ENCODE measurements at regions not wholly inside any gene's neighbourhood (a gene's known extent, or its start where the extent isn't known, plus 50 kb on each side); places are given as distances from the start of the nearest gene placed in this dataset.

- intact Hi-C loops (cut with DNase I) = no loop called here
Observed at GRCh38 chr3:95899494-95899893, 914.9 kb upstream of the EPHA6 start.

DNA sequence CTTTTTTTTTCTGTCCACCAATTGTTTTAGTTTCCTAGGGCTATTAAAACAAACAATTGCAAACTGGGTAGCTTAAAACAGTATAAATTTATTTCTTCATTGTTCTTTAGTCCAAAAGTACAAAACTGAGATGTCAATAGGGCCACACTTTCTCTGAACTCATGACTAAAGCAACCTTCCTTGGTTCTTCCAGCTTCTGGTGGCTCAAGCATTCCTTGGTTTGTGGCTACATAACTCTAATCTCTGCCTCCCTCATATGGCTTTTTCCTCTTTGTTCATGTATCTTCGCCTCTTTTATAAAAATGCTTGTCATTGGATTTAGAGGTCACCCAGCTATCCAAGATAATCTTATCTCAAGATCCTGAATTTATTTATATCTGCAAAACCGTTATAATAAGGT is 914.5 kb upstream of the EPHA6 start:
- Histone ChIP-seq H3K27me3 (no peaks in the 10 kb centered on the region), H3K36me3 (no peaks in the 10 kb centered on the region), H3K4me3 (no peak overlapping the region), H3K9me3 (no peaks in the 10 kb centered on the region), H3K27ac (no peak overlapping the region), H3K4me1 (no peaks in the 10 kb centered on the region)
- TF ChIP-seq, protein P1, sequence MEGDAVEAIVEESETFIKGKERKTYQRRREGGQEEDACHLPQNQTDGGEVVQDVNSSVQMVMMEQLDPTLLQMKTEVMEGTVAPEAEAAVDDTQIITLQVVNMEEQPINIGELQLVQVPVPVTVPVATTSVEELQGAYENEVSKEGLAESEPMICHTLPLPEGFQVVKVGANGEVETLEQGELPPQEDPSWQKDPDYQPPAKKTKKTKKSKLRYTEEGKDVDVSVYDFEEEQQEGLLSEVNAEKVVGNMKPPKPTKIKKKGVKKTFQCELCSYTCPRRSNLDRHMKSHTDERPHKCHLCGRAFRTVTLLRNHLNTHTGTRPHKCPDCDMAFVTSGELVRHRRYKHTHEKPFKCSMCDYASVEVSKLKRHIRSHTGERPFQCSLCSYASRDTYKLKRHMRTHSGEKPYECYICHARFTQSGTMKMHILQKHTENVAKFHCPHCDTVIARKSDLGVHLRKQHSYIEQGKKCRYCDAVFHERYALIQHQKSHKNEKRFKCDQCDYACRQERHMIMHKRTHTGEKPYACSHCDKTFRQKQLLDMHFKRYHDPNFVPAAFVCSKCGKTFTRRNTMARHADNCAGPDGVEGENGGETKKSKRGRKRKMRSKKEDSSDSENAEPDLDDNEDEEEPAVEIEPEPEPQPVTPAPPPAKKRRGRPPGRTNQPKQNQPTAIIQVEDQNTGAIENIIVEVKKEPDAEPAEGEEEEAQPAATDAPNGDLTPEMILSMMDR (IDR thresholded peaks at IDR 0.05) = no peak
- TF ChIP-seq POLR2A (IDR thresholded peaks at IDR 0.05) = no peak
- DNase-seq = no peak
- intact Hi-C loops (cut with DNase I) = no loop called here
- 53 to 54% methylated on average over 2 of the region's 2 CpGs for WGBS, 2 donors

More at GRCh38 chr3:95899494-95899893, 914.9 kb upstream of the EPHA6 start:
- TF ChIP-seq POLR2A (IDR thresholded peaks at IDR 0.05) = no peak
- TF ChIP-seq, protein P1 (IDR thresholded peaks at IDR 0.05) = no peak
- H3K4me3 ChIP-seq = no peak overlapping the region
- DNase-seq = no peak
- H3K27me3 ChIP-seq = no peaks in the 10 kb centered on the region
- H3K9me3 ChIP-seq = no peaks in the 10 kb centered on the region
- H3K4me1 ChIP-seq = no peaks in the 10 kb centered on the region
- H3K27ac ChIP-seq = no peak overlapping the region
- no peaks in the 10 kb centered on the region for H3K36me3 ChIP-seq
- WGBS, 2 donors = 42 to 53% methylated on average over 2 of the region's 2 CpGs

DNA sequence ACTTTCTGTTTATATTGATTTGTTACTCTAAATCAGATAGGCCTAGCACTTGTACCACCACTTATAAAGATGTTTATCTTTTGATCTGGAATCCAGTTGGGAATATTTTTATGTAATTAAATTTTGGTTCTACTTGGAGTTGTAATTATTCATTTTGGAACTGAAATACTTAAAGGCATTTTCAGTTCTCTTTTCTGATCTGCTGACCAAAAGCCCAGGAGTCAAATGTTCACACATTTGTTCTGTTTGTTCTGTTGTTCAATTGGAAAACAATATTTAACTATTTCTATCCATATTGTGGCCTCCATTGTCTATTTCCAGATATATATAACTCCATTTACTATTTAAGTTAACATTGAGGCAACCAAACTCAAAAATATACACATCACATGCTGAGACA is 912.4 kb upstream of the EPHA6 start:
- Histone ChIP-seq H3K27me3 (no peaks in the 10 kb centered on the region), H3K4me1 (no peaks in the 10 kb centered on the region), H3K27ac (no peak overlapping the region), H3K4me3 (no peak overlapping the region), H3K36me3 (no peaks in the 10 kb centered on the region), H3K9me3 (no peaks in the 10 kb centered on the region)
- DNase-seq = no peak
- TF ChIP-seq, protein P1 (IDR thresholded peaks at IDR 0.05) = no peak
- intact Hi-C loops (cut with DNase I) = no loop called here

GRCh38 chr3:95905182-95905581 is 909.2 kb upstream of the EPHA6 start:
- H3K9me3 ChIP-seq = no peaks in the 10 kb centered on the region
- no peaks in the 10 kb centered on the region for H3K4me1 ChIP-seq
- H3K36me3 ChIP-seq = no peaks in the 10 kb centered on the region
- WGBS, 2 donors = 42 to 53% methylated on average over 1 of the region's 1 CpG
- H3K4me3 ChIP-seq = no peak overlapping the region
- TF ChIP-seq POLR2A (IDR thresholded peaks at IDR 0.05) = no peak
- TF ChIP-seq, protein P1 (IDR thresholded peaks at IDR 0.05) = no peak
- no peak for DNase-seq
- H3K27ac ChIP-seq = no peak overlapping the region
- intact Hi-C loops (cut with DNase I) = no loop called here
- no peaks in the 10 kb centered on the region for H3K27me3 ChIP-seq

GRCh38 chr3:95911767-95912166 is 902.6 kb upstream of the EPHA6 start:
- intact Hi-C loops (cut with DNase I) = no loop called here
- Histone ChIP-seq H3K27ac (no peak overlapping the region), H3K27me3 (no peaks in the 10 kb centered on the region), H3K9me3 (peaks cover 0 to 16% (median 3%) of the 10 kb centered on the region in 3 donors), H3K36me3 (no peaks in the 10 kb centered on the region), H3K4me1 (no peaks in the 10 kb centered on the region), H3K4me3 (no peak overlapping the region)
- no CpG with 5 or more reads among the region's 1 CpG for WGBS, 2 donors
- TF ChIP-seq, protein P1 (IDR thresholded peaks at IDR 0.05) = no peak
- DNase-seq = no peak
